WTC11 (cell line): ENCODE measurements at regions not wholly inside any gene's neighbourhood (a gene's known extent, or its start where the extent isn't known, plus 50 kb on each side); places are given as distances from the start of the nearest gene placed in this dataset.

Experiments
- ATAC-seq: fragments of 200-7000 bp; cut with Tn5 transposase; 2 replicates; pipeline ENCODE4 v1.10.0; 2021; ENCODE audit warnings: mild to moderate bottlenecking, moderate library complexity
- CTCF ChIA-PET: fragments of 300-600 bp; sonication (Branson Sonifier 250); formaldehyde crosslinking; loops from one replicate; lab custom pipeline; 2021; ENCODE audit warnings: antibody characterized with exemption; lab: Charles Lee
- POLR2A ChIA-PET: fragments of 350-600 bp; sonication (Branson Sonifier 250); formaldehyde crosslinking; loops from one replicate; lab custom pipeline; 2021; ENCODE audit warnings: antibody characterized with exemption; lab: Charles Lee
- DNase-seq: peaks from one replicate; pipeline ENCODE4 v3.0.0; 2021; ENCODE audit warnings: low spot score
- H3K27ac Mint-ChIP-seq: 2 replicates; pipeline ENCODE4 v1.8.0; 2021; ENCODE audit warnings: mixed read lengths
- H3K27me3 Mint-ChIP-seq: 2 replicates; pipeline ENCODE4 v1.8.0; 2021; ENCODE audit warnings: low read depth, mild to moderate bottlenecking, moderate library complexity, mixed read lengths
- H3K36me3 Mint-ChIP-seq: 2 replicates; pipeline ENCODE4 v1.8.0; 2021; ENCODE audit warnings: mixed read lengths
- H3K4me1 Mint-ChIP-seq: 2 replicates; pipeline ENCODE4 v1.8.0; 2022; ENCODE audit warnings: mixed read lengths
- H3K4me3 Mint-ChIP-seq: 2 replicates; pipeline ENCODE4 v1.8.0; 2021; ENCODE audit warnings: mild to moderate bottlenecking, moderate library complexity, mixed read lengths
- H3K9me3 Mint-ChIP-seq: 2 replicates; pipeline ENCODE4 v1.8.0; 2021; ENCODE audit warnings: mixed read lengths
- AFF4 ChIP-seq: sonication (generic); formaldehyde crosslinking; IDR thresholded peaks from 2 replicates; pipeline ENCODE4 v1.8.1; 2023; ENCODE audit warnings: mild to moderate bottlenecking, missing genetic modification reagents, borderline replicate concordance
- AR ChIP-seq: fragments of 250-450 bp; sonication (Bioruptor Pico); IDR thresholded peaks from 2 replicates; pipeline ENCODE4 v1.9.0; 2021; ENCODE audit warnings: mild to moderate bottlenecking
- ATF3 ChIP-seq: sonication (generic); formaldehyde crosslinking; conservative IDR thresholded peaks from 2 replicates; pipeline ENCODE4 v1.8.1; 2022; ENCODE audit warnings: mild to moderate bottlenecking, missing genetic modification reagents
- E2F4 ChIP-seq: sonication (generic); formaldehyde crosslinking; IDR thresholded peaks from 2 replicates; pipeline ENCODE4 v1.8.1; 2022; ENCODE audit warnings: low read depth, mild to moderate bottlenecking, moderate library complexity, missing genetic modification reagents, borderline replicate concordance
- ESRRA ChIP-seq: sonication (generic); formaldehyde crosslinking; IDR thresholded peaks from 2 replicates; pipeline ENCODE4 v1.8.1; 2022; ENCODE audit warnings: mild to moderate bottlenecking, missing genetic modification reagents, borderline replicate concordance
- FOXJ3 ChIP-seq: sonication (generic); formaldehyde crosslinking; IDR thresholded peaks from 2 replicates; pipeline ENCODE4 v1.9.0; 2021; ENCODE audit warnings: missing genetic modification reagents, mild to moderate bottlenecking, borderline replicate concordance
- FOXP4 ChIP-seq: sonication (generic); formaldehyde crosslinking; IDR thresholded peaks from 2 replicates; pipeline ENCODE4 v1.8.0; 2022; ENCODE audit warnings: mild to moderate bottlenecking, missing genetic modification reagents
- IRF1 ChIP-seq: sonication (generic); formaldehyde crosslinking; IDR thresholded peaks from 2 replicates; pipeline ENCODE4 v1.8.0; 2023; ENCODE audit warnings: missing genetic modification reagents
- MLX ChIP-seq: sonication (generic); formaldehyde crosslinking; IDR thresholded peaks from 2 replicates; pipeline ENCODE4 v1.8.1; 2023; ENCODE audit warnings: mild to moderate bottlenecking, missing genetic modification reagents, moderate library complexity
- MYBL2 ChIP-seq: sonication (generic); formaldehyde crosslinking; IDR thresholded peaks from 2 replicates; pipeline ENCODE4 v1.8.1; 2023; ENCODE audit warnings: mild to moderate bottlenecking, moderate library complexity, missing genetic modification reagents
- NFATC4 ChIP-seq: fragments of 250-450 bp; sonication (Bioruptor Pico); IDR thresholded peaks from 2 replicates; pipeline ENCODE4 v1.9.0; 2021; ENCODE audit warnings: mild to moderate bottlenecking
- NR1H2 ChIP-seq: sonication (generic); formaldehyde crosslinking; IDR thresholded peaks from 2 replicates; pipeline ENCODE4 v1.9.0; 2021; ENCODE audit warnings: mild to moderate bottlenecking, moderate library complexity, missing genetic modification reagents
- STAT6 ChIP-seq: sonication (generic); formaldehyde crosslinking; conservative IDR thresholded peaks from 2 replicates; pipeline ENCODE4 v1.8.1; 2023; ENCODE audit warnings: mild to moderate bottlenecking, low read depth, missing genetic modification reagents, moderate library complexity
- TCF7 ChIP-seq: sonication (generic); formaldehyde crosslinking; IDR thresholded peaks from 2 replicates; pipeline ENCODE4 v1.8.0; 2022; ENCODE audit warnings: mild to moderate bottlenecking, low read depth, missing genetic modification reagents, moderate library complexity
- ZNF121 ChIP-seq: sonication (generic); formaldehyde crosslinking; IDR thresholded peaks from 2 replicates; pipeline ENCODE4 v1.8.0; 2023; ENCODE audit warnings: missing genetic modification reagents
- ZNF219 ChIP-seq: sonication (generic); formaldehyde crosslinking; IDR thresholded peaks from 2 replicates; pipeline ENCODE4 v1.8.0; 2023; ENCODE audit warnings: missing genetic modification reagents, mild to moderate bottlenecking, borderline replicate concordance
- ZNF232 ChIP-seq: sonication (generic); formaldehyde crosslinking; IDR thresholded peaks from 2 replicates; pipeline ENCODE4 v1.8.0; 2022; ENCODE audit warnings: mild to moderate bottlenecking, missing genetic modification reagents
- ZNF396 ChIP-seq: fragments of 250-450 bp; sonication (Bioruptor Pico); IDR thresholded peaks from 2 replicates; pipeline ENCODE4 v1.8.0; 2021; ENCODE audit warnings: mild to moderate bottlenecking, moderate library complexity, borderline replicate concordance

GRCh38 chr3:148190441-148190990 is 507.2 kb upstream of the AGTR1 start:
- CTCF ChIA-PET: no interaction called here
- Mint-ChIP-seq H3K4me3 (no peak overlapping the region), H3K27me3 (no peaks in the 10 kb centered on the region), H3K27ac (no peak overlapping the region), H3K36me3 (peaks cover 2% of the 10 kb centered on the region; the same call in 1 of the 2 replicates), H3K4me1 (peaks cover 1% of the 10 kb centered on the region), H3K9me3 (peaks cover 8% of the 10 kb centered on the region; the same call in 1 of the 2 replicates)
- POLR2A ChIA-PET: no interaction called here
- no peak for ATAC-seq
- TF ChIP-seq FOXJ3 (CRISPR knock-in tag): no peak
- TF ChIP-seq ZNF396 (CRISPR knock-in tag): no peak
- TF ChIP-seq IRF1: no peak
- no peak for TF ChIP-seq MLX (CRISPR knock-in tag)
- TF ChIP-seq STAT6 (CRISPR knock-in tag): no peak
- TF ChIP-seq E2F4 (CRISPR knock-in tag): no peak
- TF ChIP-seq ZNF219 (CRISPR knock-in tag): no peak
- no peak for TF ChIP-seq NR1H2
- no peak for TF ChIP-seq AR
- no peak for TF ChIP-seq ATF3
- TF ChIP-seq FOXP4: no peak
- TF ChIP-seq TCF7 (CRISPR knock-in tag): no peak
- TF ChIP-seq ZNF232 (CRISPR knock-in tag): no peak
- no peak for TF ChIP-seq AFF4 (CRISPR knock-in tag)
- no peak for TF ChIP-seq NFATC4 (CRISPR knock-in tag)
- TF ChIP-seq ESRRA (CRISPR knock-in tag): no peak
- no peak for TF ChIP-seq MYBL2 (CRISPR knock-in tag)
- no peak for TF ChIP-seq ZNF121 (CRISPR knock-in tag)
- TF ChIP-seq, all 79 proteins: peak for 0
- DNase-seq: no peak
